Neutrophil (primary cell): ENCODE measurements at regions not wholly inside any gene's neighbourhood (a gene's known extent, or its start where the extent isn't known, plus 50 kb on each side); places are given as distances from the start of the nearest gene placed in this dataset.

ENCODE experiments used
- H3K27ac ChIP-seq: fragments of 200-600 bp; sonication (generic); 2 replicates; pipeline ENCODE4 v1.5.1; 2016; ENCODE audit warnings: mild to moderate bottlenecking, moderate library complexity
- H3K27me3 ChIP-seq: fragments of 200-600 bp; sonication (generic); 2 replicates; pipeline ENCODE4 v1.6.0; 2016; ENCODE audit warnings: mild to moderate bottlenecking
- H3K36me3 ChIP-seq: fragments of 200-600 bp; sonication (generic); 2 replicates; pipeline ENCODE4 v1.5.1; 2017
- H3K4me1 ChIP-seq, 2 experiments: fragments of 200-600 bp in 1 of 2; sonication (generic) in 1 of 2; 1 replicate in 1 of 2; 2 replicates in 1 of 2; pipeline versions ENCODE4 v1.5.1 to v1.6.1; 2013 to 2016; ENCODE audit warnings: low read depth in 1 of 2, low read length in 1 of 2, mild to moderate bottlenecking in 1 of 2, moderate library complexity in 1 of 2; ENCODE audit not compliant: control insufficient read depth in 1 of 2, insufficient read depth in 1 of 2
- H3K4me3 ChIP-seq, 2 experiments: fragments of 200-600 bp in 1 of 2; sonication (generic) in 1 of 2; 1 replicate in 1 of 2; 2 replicates in 1 of 2; pipeline ENCODE4 v1.5.1; 2013 to 2016; ENCODE audit warnings: low read depth in 1 of 2, low read length in 1 of 2, mild to moderate bottlenecking in 1 of 2, moderate library complexity in 1 of 2
- H3K9me3 ChIP-seq: fragments of 200-600 bp; sonication (generic); 2 replicates; pipeline ENCODE4 v1.5.1; 2016
- CTCF ChIP-seq: fragments of 200-600 bp; sonication (generic); IDR thresholded peaks from 2 replicates; pipeline ENCODE4 v1.5.1; 2016; ENCODE audit warnings: antibody characterized with exemption

- Histone ChIP-seq H3K36me3 (no peaks in the 10 kb centered on the region), H3K4me1 (no peaks in the 10 kb centered on the region), H3K4me3 (no peak overlapping the region), H3K27ac (no peak overlapping the region), H3K9me3 (no peaks in the 10 kb centered on the region), H3K27me3 (no peaks in the 10 kb centered on the region)
- no peak for TF ChIP-seq CTCF
Measured at GRCh38 chr11:26248661-26249060, 83.3 kb upstream of the ANO3 start.

GRCh38 chr11:26254378-26254777 is 77.6 kb upstream of the ANO3 start:
- TF ChIP-seq CTCF = no peak
- Histone ChIP-seq H3K36me3 (no peaks in the 10 kb centered on the region), H3K4me1 (no peaks in the 10 kb centered on the region)

GRCh38 chr11:26263769-26264168 is 68.2 kb upstream of the ANO3 start:
- Histone ChIP-seq H3K9me3 (no peaks in the 10 kb centered on the region), H3K27ac (no peak overlapping the region), H3K4me1 (no peaks in the 10 kb centered on the region), H3K4me3 (no peak overlapping the region), H3K27me3 (no peaks in the 10 kb centered on the region), H3K36me3 (no peaks in the 10 kb centered on the region)
- TF ChIP-seq CTCF = no peak

More at GRCh38 chr11:26254378-26254777, 77.6 kb upstream of the ANO3 start:
- Histone ChIP-seq H3K27me3 (no peaks in the 10 kb centered on the region), H3K9me3 (no peaks in the 10 kb centered on the region), H3K27ac (no peak overlapping the region), H3K4me3 (no peak overlapping the region)

- no peaks in the 10 kb centered on the region for H3K9me3 ChIP-seq
- H3K4me1 ChIP-seq = no peaks in the 10 kb centered on the region
- H3K27ac ChIP-seq = no peak overlapping the region
- no peak overlapping the region for H3K4me3 ChIP-seq
- H3K27me3 ChIP-seq = no peaks in the 10 kb centered on the region
- H3K36me3 ChIP-seq = no peaks in the 10 kb centered on the region
- TF ChIP-seq CTCF = no peak
Measured at GRCh38 chr11:26264266-26264665, 67.7 kb upstream of the ANO3 start.

- Histone ChIP-seq H3K36me3 (no peaks in the 10 kb centered on the region), H3K9me3 (no peaks in the 10 kb centered on the region), H3K4me1 (no peaks in the 10 kb centered on the region), H3K4me3 (no peak overlapping the region), H3K27ac (no peak overlapping the region), H3K27me3 (no peaks in the 10 kb centered on the region)
- no peak for TF ChIP-seq CTCF
Measured at GRCh38 chr11:26268980-26269660, 62.8 kb upstream of the ANO3 start.
